CD4-positive, alpha-beta memory T cell (primary cell): ENCODE measurements at regions not wholly inside any gene's neighbourhood (a gene's known extent, or its start where the extent isn't known, plus 50 kb on each side); places are given as distances from the start of the nearest gene placed in this dataset.
"Not testable (repeated sequence)": the region's sequence is repeated elsewhere in the genome, so short reads cannot be mapped to it uniquely, and the experiment has no call there.

ENCODE experiments used
- CTCF ChIA-PET: fragments of 350-600 bp; sonication (Branson Sonifier 250); formaldehyde crosslinking; loops from one replicate; lab custom pipeline; 2021; ENCODE audit warnings: inconsistent platforms; ENCODE audit not compliant: partially characterized antibody; lab: Charles Lee
- POLR2A ChIA-PET: fragments of 350-600 bp; sonication (Branson Sonifier 250); formaldehyde crosslinking; loops from one replicate; lab custom pipeline; 2021; ENCODE audit not compliant: partially characterized antibody; lab: Charles Lee
- DNase-seq, 5 donors: peaks; one replicate each; pipeline versions ENCODE4 v3.0.0 to v3.0.0-alpha.2; 2020 to 2022; ENCODE audit warnings: mixed read lengths in 1 of 5
- H3K27ac ChIP-seq: one replicate; pipeline ENCODE4 v1.7.0; 2013; ENCODE audit warnings: low read depth, low read length
- H3K27me3 ChIP-seq: 2 replicates; pipeline ENCODE4 v1.7.0; 2013; ENCODE audit warnings: mild to moderate bottlenecking, low read length, moderate library complexity; ENCODE audit not compliant: insufficient read depth
- H3K36me3 ChIP-seq: 2 replicates; pipeline ENCODE4 v1.7.0; 2013; ENCODE audit warnings: mild to moderate bottlenecking, low read length, moderate library complexity; ENCODE audit not compliant: insufficient read depth
- H3K4me1 ChIP-seq: 2 replicates; pipeline ENCODE4 v1.7.0; 2013; ENCODE audit warnings: mild to moderate bottlenecking, low read length, moderate library complexity; ENCODE audit not compliant: insufficient read depth
- H3K4me3 ChIP-seq, 2 donors: one replicate each; pipeline ENCODE4 v1.7.0; 2013; ENCODE audit warnings: low read length in 2 of 2, mild to moderate bottlenecking in 1 of 2
- H3K9me3 ChIP-seq, 2 donors: one replicate each; pipeline ENCODE4 v1.7.0; 2013; ENCODE audit warnings: low read length in 2 of 2, control low read depth in 1 of 2; ENCODE audit not compliant: control insufficient read depth in 1 of 2
- H3K27ac Mint-ChIP-seq, 7 donors: one replicate each; pipeline ENCODE4 v1.8.0; 2020 to 2021; ENCODE audit warnings: mixed read lengths in 7 of 7, mild to moderate bottlenecking in 6 of 7, inconsistent platforms in 3 of 7, moderate library complexity in 3 of 7
- H3K27me3 Mint-ChIP-seq, 2 donors: one replicate each; pipeline ENCODE4 v1.8.0; 2020 to 2021; ENCODE audit warnings: mixed read lengths in 2 of 2
- H3K36me3 Mint-ChIP-seq, 2 donors: one replicate each; pipeline ENCODE4 v1.8.0; 2020 to 2021; ENCODE audit warnings: mixed read lengths in 2 of 2, inconsistent platforms in 1 of 2, mild to moderate bottlenecking in 1 of 2
- H3K4me1 Mint-ChIP-seq, 4 donors: one replicate each; pipeline ENCODE4 v1.8.0; 2020 to 2021; ENCODE audit warnings: mixed read lengths in 4 of 4, mild to moderate bottlenecking in 1 of 4
- H3K4me3 Mint-ChIP-seq, 8 donors: one replicate each; pipeline ENCODE4 v1.8.0; 2020 to 2021; ENCODE audit warnings: mixed read lengths in 8 of 8, mild to moderate bottlenecking in 7 of 8, moderate library complexity in 6 of 8, inconsistent platforms in 3 of 8
- H3K9me3 Mint-ChIP-seq, 8 donors: one replicate each; pipeline ENCODE4 v1.8.0; 2020 to 2021; ENCODE audit warnings: mixed read lengths in 8 of 8, mild to moderate bottlenecking in 5 of 8, inconsistent platforms in 3 of 8, moderate library complexity in 1 of 8
- intact Hi-C: fragments of 100-400 bp; cut with micrococcal nuclease; formaldehyde crosslinking; loops from one replicate; pipeline ENCODE4 v1.15.1; 2023

GRCh38 chr14:43755707-43756106 lies 751.4 kb downstream of the FSCB start:
- Mint-ChIP-seq H3K27ac (no peak overlapping the region), H3K4me3 (no peak overlapping the region), H3K36me3 (no peaks in the 10 kb centered on the region), H3K9me3 (peaks cover 0 to 19% (median 4%) of the 10 kb centered on the region in 8 donors), H3K4me1 (peaks cover 0 to 1% (median 0%) of the 10 kb centered on the region in 4 donors), H3K27me3 (no peaks in the 10 kb centered on the region)
- no peak overlapping the region for H3K4me3 ChIP-seq
- no peaks in the 10 kb centered on the region for H3K9me3 ChIP-seq
- ChIA-PET POLR2A (no interaction called here), CTCF (no interaction called here)
- intact Hi-C loops = no loop called here
- H3K27ac ChIP-seq = no peak overlapping the region
- no peaks in the 10 kb centered on the region for H3K36me3 ChIP-seq
- no peak for DNase-seq
- no peaks in the 10 kb centered on the region for H3K4me1 ChIP-seq
- H3K27me3 ChIP-seq = no peaks in the 10 kb centered on the region

- ChIA-PET POLR2A (no interaction called here), CTCF (no interaction called here)
- Histone ChIP-seq H3K4me3 (no peak overlapping the region), H3K27me3 (no peaks in the 10 kb centered on the region), H3K27ac (no peak overlapping the region), H3K9me3 (no peaks in the 10 kb centered on the region), H3K36me3 (no peaks in the 10 kb centered on the region), H3K4me1 (no peaks in the 10 kb centered on the region)
- H3K27ac Mint-ChIP-seq = no peak overlapping the region
- no peaks in the 10 kb centered on the region for H3K36me3 Mint-ChIP-seq
- peaks cover 0 to 19% (median 4%) of the 10 kb centered on the region in 8 donors for H3K9me3 Mint-ChIP-seq
- H3K4me3 Mint-ChIP-seq = no peak overlapping the region
- no peak for DNase-seq
- H3K4me1 Mint-ChIP-seq = peaks cover 0 to 1% (median 0%) of the 10 kb centered on the region in 4 donors
- H3K27me3 Mint-ChIP-seq = no peaks in the 10 kb centered on the region
- intact Hi-C loops = no loop called here
Observed at GRCh38 chr14:43754838-43755237, 752.2 kb downstream of the FSCB start.

- DNase-seq = no peak
- Mint-ChIP-seq H3K27me3 (no peaks in the 10 kb centered on the region), H3K4me1 (no peaks in the 10 kb centered on the region), H3K4me3 (no peak overlapping the region), H3K27ac (no peak overlapping the region), H3K36me3 (no peaks in the 10 kb centered on the region), H3K9me3 (peaks cover 0 to 8% (median 3%) of the 10 kb centered on the region in 8 donors)
- intact Hi-C loops = no loop called here
- ChIA-PET POLR2A (no interaction called here), CTCF (no interaction called here)
- Histone ChIP-seq H3K4me1 (no peaks in the 10 kb centered on the region), H3K4me3 (no peak overlapping the region), H3K36me3 (no peaks in the 10 kb centered on the region), H3K27ac (no peak overlapping the region), H3K27me3 (no peaks in the 10 kb centered on the region), H3K9me3 (no peaks in the 10 kb centered on the region)
Observed at GRCh38 chr14:43745746-43746145, 761.3 kb downstream of the FSCB start.

GRCh38 chr14:43735932-43736331 lies 771.2 kb downstream of the FSCB start:
- H3K9me3 Mint-ChIP-seq = peaks cover 0 to 11% (median 5%) of the 10 kb centered on the region in 8 donors
- no peaks in the 10 kb centered on the region for H3K27me3 Mint-ChIP-seq
- no peaks in the 10 kb centered on the region for H3K27me3 ChIP-seq
- no peaks in the 10 kb centered on the region for H3K4me1 Mint-ChIP-seq
- H3K4me3 ChIP-seq = no peak overlapping the region
- no peak overlapping the region for H3K4me3 Mint-ChIP-seq
- CTCF ChIA-PET = no interaction called here
- intact Hi-C loops = no loop called here
- no peak overlapping the region for H3K27ac ChIP-seq
- no peak overlapping the region for H3K27ac Mint-ChIP-seq
- POLR2A ChIA-PET = no interaction called here
- no peaks in the 10 kb centered on the region for H3K9me3 ChIP-seq
- H3K36me3 Mint-ChIP-seq = no peaks in the 10 kb centered on the region
- no peaks in the 10 kb centered on the region for H3K4me1 ChIP-seq
- H3K36me3 ChIP-seq = no peaks in the 10 kb centered on the region
- no peak for DNase-seq

- no peaks in the 10 kb centered on the region for H3K36me3 Mint-ChIP-seq
- Histone ChIP-seq H3K36me3 (no peaks in the 10 kb centered on the region), H3K4me1 (no peaks in the 10 kb centered on the region), H3K4me3 (no peak overlapping the region), H3K9me3 (no peaks in the 10 kb centered on the region), H3K27ac (no peak overlapping the region), H3K27me3 (no peaks in the 10 kb centered on the region)
- no peaks in the 10 kb centered on the region for H3K4me1 Mint-ChIP-seq
- POLR2A ChIA-PET = no interaction called here
- CTCF ChIA-PET = no interaction called here
- no peak for DNase-seq
- peaks cover 0 to 7% (median 3%) of the 10 kb centered on the region in 8 donors for H3K9me3 Mint-ChIP-seq
- H3K4me3 Mint-ChIP-seq = no peak overlapping the region
- intact Hi-C loops = no loop called here
- H3K27me3 Mint-ChIP-seq = no peaks in the 10 kb centered on the region
- H3K27ac Mint-ChIP-seq = no peak overlapping the region
Observed at GRCh38 chr14:43729143-43729542, 777.9 kb downstream of the FSCB start.

GRCh38 chr14:43706900-43707299 lies 800.2 kb downstream of the FSCB start:
- Histone ChIP-seq H3K27ac (no peak overlapping the region), H3K9me3 (no peaks in the 10 kb centered on the region), H3K27me3 (no peaks in the 10 kb centered on the region), H3K4me3 (no peak overlapping the region), H3K36me3 (no peaks in the 10 kb centered on the region), H3K4me1 (no peaks in the 10 kb centered on the region)
- Mint-ChIP-seq H3K27ac (no peak overlapping the region), H3K36me3 (no peaks in the 10 kb centered on the region), H3K4me3 (no peak overlapping the region), H3K9me3 (peaks cover 0 to 8% (median 3%) of the 10 kb centered on the region in 8 donors), H3K4me1 (no peaks in the 10 kb centered on the region), H3K27me3 (no peaks in the 10 kb centered on the region)
- CTCF ChIA-PET = no interaction called here
- DNase-seq = no peak
- intact Hi-C loops = no loop called here
- POLR2A ChIA-PET = no interaction called here

GRCh38 chr14:43698561-43699284 lies 808.4 kb downstream of the FSCB start:
- POLR2A ChIA-PET, H3K4me3 Mint-ChIP-seq, H3K9me3 ChIP-seq, H3K4me3 ChIP-seq, DNase-seq, H3K36me3 ChIP-seq, H3K4me1 Mint-ChIP-seq, H3K27ac ChIP-seq, H3K4me1 ChIP-seq, H3K27me3 ChIP-seq, CTCF ChIA-PET, H3K27ac Mint-ChIP-seq, H3K36me3 Mint-ChIP-seq, H3K27me3 Mint-ChIP-seq, intact Hi-C loops: not testable (repeated sequence)
- peaks cover 0 to 11% (median 6%) of the 10 kb centered on the region in 8 donors for H3K9me3 Mint-ChIP-seq
